RWPE1 (cell line): ENCODE measurements at regions not wholly inside any gene's neighbourhood (a gene's known extent, or its start where the extent isn't known, plus 50 kb on each side); places are given as distances from the start of the nearest gene placed in this dataset.

Experiments used
- CTCF ChIA-PET: fragments of 350-600 bp; sonication (Branson Sonifier 250); formaldehyde crosslinking; extraction: SDS; loops from one replicate; lab custom pipeline; 2021; lab: Yijun Ruan, JAX
- POLR2A ChIA-PET: fragments of 400-600 bp; formaldehyde crosslinking; extraction: SDS; loops from one replicate; lab custom pipeline; 2020; ENCODE audit warnings: antibody characterized with exemption; ENCODE audit not compliant: low non-redundant PET; lab: Yijun Ruan, JAX
- DNase-seq: peaks from one replicate; pipeline ENCODE4 v3.0.0; 2012; ENCODE audit warnings: low spot score
- H3K27ac ChIP-seq: fragments of 450-650 bp; 2 replicates; pipeline ENCODE4 v1.5.1; 2017
- CTCF ChIP-seq: fragments of 450-650 bp; conservative IDR thresholded peaks from 2 replicates; pipeline ENCODE4 v1.5.1; 2017; ENCODE audit warnings: low read depth, mild to moderate bottlenecking

GRCh38 chr2:60230037-60230436, 323.4 kb downstream of the BCL11A start:
- no peak overlapping the region for H3K27ac ChIP-seq
- POLR2A ChIA-PET = no interaction called here
- no peak for DNase-seq
- CTCF ChIA-PET = no interaction called here
- no peak for TF ChIP-seq CTCF

GRCh38 chr2:60226943-60227342, 326.5 kb downstream of the BCL11A start:
- CTCF ChIA-PET = no interaction called here
- no peak overlapping the region for H3K27ac ChIP-seq
- TF ChIP-seq CTCF = no peak
- DNase-seq = no peak
- POLR2A ChIA-PET = interaction anchor here (0.5 kb wide), 1 partner anchor 300 kb away, joined by 3 read pairs; no protein-coding TSS in a partner anchor

- CTCF ChIA-PET = no interaction called here
- TF ChIP-seq CTCF = no peak
- H3K27ac ChIP-seq = no peak overlapping the region
- POLR2A ChIA-PET = no interaction called here
- DNase-seq = no peak
Observed at GRCh38 chr2:60226191-60226590, 327.3 kb downstream of the BCL11A start.

- POLR2A ChIA-PET = no interaction called here
- CTCF ChIA-PET = no interaction called here
- DNase-seq = no peak
Observed at GRCh38 chr2:60223859-60224258, 329.6 kb downstream of the BCL11A start.

GRCh38 chr2:60221098-60221497, 332.4 kb downstream of the BCL11A start:
- ChIA-PET CTCF (no interaction called here), POLR2A (no interaction called here)
- no peak for DNase-seq
- no peak overlapping the region for H3K27ac ChIP-seq
- no peak for TF ChIP-seq CTCF

More at GRCh38 chr2:60223859-60224258, 329.6 kb downstream of the BCL11A start:
- TF ChIP-seq CTCF = no peak
- no peak overlapping the region for H3K27ac ChIP-seq

GRCh38 chr2:60219536-60219935, 333.9 kb downstream of the BCL11A start:
- CTCF ChIA-PET = no interaction called here
- POLR2A ChIA-PET = no interaction called here
- no peak for DNase-seq
- no peak overlapping the region for H3K27ac ChIP-seq
- no peak for TF ChIP-seq CTCF

- no peak for TF ChIP-seq CTCF
- H3K27ac ChIP-seq = no peak overlapping the region
- ChIA-PET POLR2A (no interaction called here), CTCF (no interaction called here)
- no peak for DNase-seq
Observed at GRCh38 chr2:60216452-60216995, 336.9 kb downstream of the BCL11A start.
